GM06990 (cell line): ENCODE measurements at regions not wholly inside any gene's neighbourhood (a gene's known extent, or its start where the extent isn't known, plus 50 kb on each side); places are given as distances from the start of the nearest gene placed in this dataset.

ENCODE experiments used
- DNase-seq: peaks from one replicate; pipeline ENCODE4 v3.0.0-alpha.2; 2011; ENCODE audit not compliant: insufficient read length; ENCODE audit errors: extremely low read depth
- H3K27me3 ChIP-seq: replicated peaks from 2 replicates; pipeline ENCODE4 v1.6.0; 2011; ENCODE audit warnings: low read length; ENCODE audit not compliant: control insufficient read depth, insufficient read depth
- H3K36me3 ChIP-seq: 2 replicates; pipeline ENCODE4 v1.5.1; 2011; ENCODE audit warnings: low read length; ENCODE audit not compliant: control insufficient read depth, insufficient read depth
- H3K4me3 ChIP-seq: replicated peaks from 2 replicates; pipeline ENCODE4 v1.5.1; 2011; ENCODE audit warnings: low read depth, mild to moderate bottlenecking, control low read depth, low read length
- TF ChIP-seq, protein P1 (sequence below): IDR thresholded peaks from 2 replicates; pipeline ENCODE4 v1.5.1; 2011; ENCODE audit warnings: low read length, control low read depth, mild to moderate bottlenecking, inconsistent platforms; ENCODE audit not compliant: insufficient read depth, poor library complexity, severe bottlenecking

DNA sequence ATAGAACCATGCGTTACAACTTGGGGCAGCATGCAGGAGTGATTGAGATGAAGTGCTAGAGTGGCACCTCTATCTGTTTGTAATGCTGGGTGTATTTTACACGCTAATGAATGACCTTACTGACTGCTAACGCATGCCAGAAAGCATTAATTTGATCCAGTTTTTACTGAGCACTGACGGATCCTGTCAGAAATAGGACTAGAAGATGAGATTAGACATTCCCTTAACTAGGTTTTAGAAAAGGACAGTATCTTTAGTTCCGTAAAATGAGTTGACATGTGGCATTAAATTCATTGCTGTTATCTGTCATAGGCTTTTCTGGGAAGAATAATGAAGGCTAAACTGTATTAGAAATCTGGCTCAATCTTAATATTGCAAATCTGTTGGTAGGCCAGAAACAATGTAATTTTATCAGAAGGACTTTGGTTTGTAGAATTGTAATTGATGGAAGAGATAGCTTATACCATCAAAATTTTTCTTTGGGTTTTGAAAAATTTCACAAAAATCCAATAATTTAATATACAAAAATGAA, 140.4 kb upstream of the WDFY3 start:
- TF ChIP-seq, protein P1, sequence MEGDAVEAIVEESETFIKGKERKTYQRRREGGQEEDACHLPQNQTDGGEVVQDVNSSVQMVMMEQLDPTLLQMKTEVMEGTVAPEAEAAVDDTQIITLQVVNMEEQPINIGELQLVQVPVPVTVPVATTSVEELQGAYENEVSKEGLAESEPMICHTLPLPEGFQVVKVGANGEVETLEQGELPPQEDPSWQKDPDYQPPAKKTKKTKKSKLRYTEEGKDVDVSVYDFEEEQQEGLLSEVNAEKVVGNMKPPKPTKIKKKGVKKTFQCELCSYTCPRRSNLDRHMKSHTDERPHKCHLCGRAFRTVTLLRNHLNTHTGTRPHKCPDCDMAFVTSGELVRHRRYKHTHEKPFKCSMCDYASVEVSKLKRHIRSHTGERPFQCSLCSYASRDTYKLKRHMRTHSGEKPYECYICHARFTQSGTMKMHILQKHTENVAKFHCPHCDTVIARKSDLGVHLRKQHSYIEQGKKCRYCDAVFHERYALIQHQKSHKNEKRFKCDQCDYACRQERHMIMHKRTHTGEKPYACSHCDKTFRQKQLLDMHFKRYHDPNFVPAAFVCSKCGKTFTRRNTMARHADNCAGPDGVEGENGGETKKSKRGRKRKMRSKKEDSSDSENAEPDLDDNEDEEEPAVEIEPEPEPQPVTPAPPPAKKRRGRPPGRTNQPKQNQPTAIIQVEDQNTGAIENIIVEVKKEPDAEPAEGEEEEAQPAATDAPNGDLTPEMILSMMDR, result no peak
- no peaks in the 10 kb centered on the region for H3K36me3 ChIP-seq
- no peak overlapping the region for H3K4me3 ChIP-seq
- DNase-seq, result no peak
- H3K27me3 ChIP-seq, result no peaks in the 10 kb centered on the region

- TF ChIP-seq, protein P1, result no peak
- Histone ChIP-seq H3K4me3 (no peak overlapping the region), H3K27me3 (no peaks in the 10 kb centered on the region), H3K36me3 (no peaks in the 10 kb centered on the region)
- DNase-seq, result no peak
Measured at GRCh38 chr4:85107553-85107952, 141.1 kb upstream of the WDFY3 start.

GRCh38 chr4:85113706-85114105, 147.2 kb upstream of the WDFY3 start:
- H3K36me3 ChIP-seq, result no peaks in the 10 kb centered on the region
- H3K27me3 ChIP-seq, result no peaks in the 10 kb centered on the region
- no peak for DNase-seq
- no peak overlapping the region for H3K4me3 ChIP-seq
- TF ChIP-seq, protein P1, result no peak

DNA sequence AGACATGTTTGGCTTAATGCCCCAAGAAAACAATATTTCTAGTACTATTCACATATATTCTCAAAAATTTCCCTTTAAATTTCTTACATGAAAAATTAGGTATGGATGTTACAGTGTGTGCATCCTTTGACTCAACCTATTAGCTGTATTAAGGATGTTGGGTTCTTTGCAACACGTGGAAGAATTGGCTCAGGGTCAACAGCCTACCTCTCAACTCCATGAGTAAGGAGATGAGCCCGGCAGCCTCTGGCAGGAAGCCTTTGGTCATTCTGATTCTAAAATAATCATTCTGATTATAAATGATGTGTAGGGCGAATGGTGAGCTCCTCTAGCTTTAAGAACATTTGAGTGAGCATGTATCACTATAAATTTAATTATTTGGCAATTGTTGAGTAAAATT, 148.0 kb upstream of the WDFY3 start:
- H3K4me3 ChIP-seq, result no peak overlapping the region
- DNase-seq, result no peak
- TF ChIP-seq, protein P1, result no peak
- H3K27me3 ChIP-seq, result no peaks in the 10 kb centered on the region
- no peaks in the 10 kb centered on the region for H3K36me3 ChIP-seq

DNA sequence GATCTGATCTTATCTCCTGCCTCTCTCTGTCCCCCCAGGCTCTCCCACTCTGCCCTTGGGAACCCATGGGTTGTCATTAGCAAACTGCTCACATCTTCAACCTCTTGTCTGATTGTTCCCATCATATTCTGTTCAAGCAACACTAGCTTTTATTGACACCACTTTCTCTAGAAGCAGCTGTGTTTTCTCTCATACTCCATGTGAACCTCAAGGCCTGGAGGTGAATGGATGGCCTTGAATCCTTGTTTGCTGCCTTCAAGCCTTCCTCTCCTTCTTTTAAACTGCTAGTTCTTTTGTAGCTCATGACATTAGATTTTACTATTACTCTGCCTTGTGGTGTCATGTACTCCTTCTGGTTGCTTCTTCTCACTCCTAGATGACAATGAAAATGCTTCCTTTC, 149.5 kb upstream of the WDFY3 start:
- no peak for DNase-seq
- TF ChIP-seq, protein P1, result no peak

DNA sequence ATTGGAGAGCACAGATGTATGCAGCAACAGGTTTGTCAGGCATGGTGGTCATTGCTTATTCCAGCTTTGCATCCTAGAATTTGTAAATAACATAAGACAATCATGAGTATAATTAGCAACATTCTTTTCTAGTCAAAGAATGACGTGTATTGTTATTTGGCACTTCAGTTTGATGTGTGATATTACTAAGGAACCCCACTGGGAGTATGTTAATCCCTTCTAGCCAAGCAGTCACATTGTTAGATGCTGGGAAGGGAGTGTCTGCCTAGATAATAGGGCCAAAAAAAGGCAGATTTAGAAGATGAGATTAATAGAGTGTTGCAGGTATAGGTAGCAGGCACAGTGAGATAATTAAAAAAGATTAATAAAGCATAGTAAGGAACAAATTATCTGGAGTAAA, 159.2 kb upstream of the WDFY3 start:
- no peaks in the 10 kb centered on the region for H3K27me3 ChIP-seq
- no peak overlapping the region for H3K4me3 ChIP-seq
- no peak for DNase-seq
- H3K36me3 ChIP-seq, result no peaks in the 10 kb centered on the region
- TF ChIP-seq, protein P1, result no peak

More for the DNA sequence above, 149.5 kb upstream of the WDFY3 start:
- H3K36me3 ChIP-seq, result no peaks in the 10 kb centered on the region
- H3K4me3 ChIP-seq, result no peak overlapping the region
- H3K27me3 ChIP-seq, result no peaks in the 10 kb centered on the region
